GM19467 (cell line): ENCODE measurements at regions not wholly inside any gene's neighbourhood (a gene's known extent, or its start where the extent isn't known, plus 50 kb on each side); places are given as distances from the start of the nearest gene placed in this dataset.

ENCODE experiments used
- ATAC-seq: cut with Tn5 transposase; IDR thresholded peaks from one replicate; pipeline ENCODE4 v1.9.1; 2021; ENCODE audit warnings: mild to moderate bottlenecking, moderate library complexity; ENCODE audit not compliant: unreplicated experiment

- ATAC-seq = no peak
Observed at GRCh38 chr9:117488659-117489058, 73.8 kb upstream of the ASTN2 start.

DNA sequence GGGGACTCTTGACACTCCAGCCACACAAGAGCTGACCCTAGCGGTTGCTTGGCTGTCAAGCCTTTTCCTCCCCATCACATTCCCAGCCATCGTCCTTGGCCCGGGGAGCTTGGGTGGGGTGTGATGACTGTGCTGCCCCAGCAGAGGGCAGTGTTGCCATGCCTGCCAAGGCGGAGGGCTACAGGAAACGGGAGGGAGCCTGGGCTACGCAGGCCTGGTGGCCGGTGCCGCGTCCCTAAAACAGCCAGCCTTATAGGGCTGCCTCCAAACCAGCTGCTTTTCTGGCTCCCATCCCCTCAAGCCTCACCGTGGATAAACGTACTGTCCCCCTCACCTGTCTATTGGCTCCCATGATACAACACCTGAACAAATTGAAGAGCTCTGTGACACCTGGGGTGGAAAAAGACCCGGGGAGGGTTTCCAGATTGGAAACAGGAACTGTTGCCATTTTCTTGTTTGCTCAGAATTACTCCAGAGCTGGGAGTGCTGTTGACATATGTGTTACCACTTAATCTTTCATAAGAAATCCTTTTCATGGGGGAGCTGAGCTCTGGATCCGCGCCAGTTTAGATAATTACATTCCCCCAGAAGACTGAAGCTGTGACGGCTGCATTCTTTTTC is 72.8 kb upstream of the ASTN2 start:
- ATAC-seq = peak; percentile 99

DNA sequence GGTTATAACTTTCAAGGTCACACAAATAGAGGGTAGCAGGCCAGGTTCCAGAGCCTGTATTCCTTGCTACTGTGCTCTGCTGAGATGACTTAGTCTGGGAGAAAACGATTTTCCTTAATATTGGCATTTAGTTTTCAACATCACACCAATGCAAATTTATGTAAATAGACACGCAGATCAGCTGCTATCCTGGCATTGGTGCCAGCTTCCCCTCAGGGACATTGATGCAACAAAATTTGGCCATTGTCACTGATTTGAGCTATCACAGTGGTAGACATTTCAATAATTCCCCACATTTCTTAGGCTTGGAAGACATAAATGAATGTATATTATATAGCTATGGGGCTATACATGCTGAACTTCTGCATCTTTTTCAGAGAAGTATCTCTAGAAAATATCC is 71.6 kb upstream of the ASTN2 start:
- ATAC-seq = no peak

DNA sequence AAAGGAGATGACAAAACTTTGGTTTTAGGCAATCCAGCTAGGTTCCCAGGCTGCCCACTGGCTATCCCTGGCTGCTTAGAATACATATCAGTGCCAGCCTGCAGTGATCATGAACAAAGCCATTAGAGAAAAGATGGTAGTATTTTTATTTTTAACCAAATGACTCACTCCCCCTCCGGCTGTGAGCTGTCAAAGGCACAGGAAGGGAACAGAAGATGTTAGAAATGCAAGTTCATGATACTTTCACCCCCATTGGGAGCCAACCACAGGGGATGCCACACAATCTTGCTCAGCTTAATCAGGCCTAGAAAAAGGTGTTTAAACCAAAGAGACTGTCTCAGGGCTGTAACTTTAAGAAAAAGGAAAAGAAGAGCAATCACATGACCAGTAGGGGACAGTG is 70.3 kb upstream of the ASTN2 start:
- ATAC-seq = no peak

DNA sequence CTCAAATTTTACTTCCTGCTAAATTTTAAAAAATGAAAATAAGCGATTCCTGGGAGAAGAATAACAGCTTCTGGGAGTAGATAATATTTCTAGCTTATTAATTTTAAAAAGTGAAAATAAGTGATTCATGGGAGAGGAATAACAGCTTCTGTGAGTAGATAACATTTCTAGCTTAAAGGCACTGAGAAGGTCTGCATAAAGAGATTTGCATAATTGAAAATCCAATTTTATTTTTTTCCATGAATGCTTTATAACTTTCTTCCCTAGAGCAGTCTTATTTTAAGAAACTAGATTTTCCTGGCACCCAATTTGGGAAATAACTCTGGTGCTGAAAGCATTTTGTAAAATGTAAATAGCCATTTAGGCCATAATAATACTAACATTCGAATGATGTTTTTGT is 65.9 kb upstream of the ASTN2 start:
- no peak for ATAC-seq

DNA sequence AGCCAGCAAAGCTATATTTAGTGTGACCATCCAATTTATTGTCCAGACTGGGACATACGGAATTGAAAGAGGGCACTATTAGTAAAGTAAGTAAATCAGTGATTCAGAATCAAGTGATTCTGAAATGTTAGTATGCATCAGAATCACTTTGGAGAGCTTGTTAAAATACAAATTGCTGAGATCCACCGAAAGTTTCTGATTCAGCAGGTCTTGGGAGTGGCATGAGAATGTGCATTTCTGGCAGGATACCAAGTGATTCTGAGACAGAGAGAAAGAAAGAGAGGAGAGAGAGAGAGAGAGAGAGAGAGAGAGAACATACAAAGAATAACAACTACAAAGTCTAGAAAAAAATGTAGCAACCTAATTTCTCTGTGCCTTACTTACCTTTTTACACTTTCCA is 65.4 kb upstream of the ASTN2 start:
- ATAC-seq = no peak

- no peak for ATAC-seq
Observed at GRCh38 chr9:117473293-117473692, 58.4 kb upstream of the ASTN2 start.

- ATAC-seq = no peak
Observed at GRCh38 chr9:117470902-117471301, 56.0 kb upstream of the ASTN2 start.

DNA sequence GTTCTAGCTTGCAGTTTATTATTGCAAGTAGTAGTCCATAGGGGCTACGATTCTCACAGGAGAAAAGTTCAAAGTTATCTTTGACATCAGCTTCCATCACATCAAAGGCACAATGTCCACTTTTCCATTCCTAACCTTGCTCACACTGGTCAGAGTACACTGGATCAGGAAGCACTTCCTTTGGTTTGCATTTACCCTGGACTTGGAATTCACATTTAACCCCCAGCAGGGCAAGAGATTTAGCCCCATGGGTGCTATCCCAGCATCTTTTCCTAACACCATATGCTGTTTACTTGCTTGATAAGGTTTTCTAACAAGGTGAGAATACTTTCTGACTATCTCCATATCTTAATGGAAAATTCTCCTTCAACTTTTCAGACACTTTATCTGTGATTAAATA is 55.6 kb upstream of the ASTN2 start:
- ATAC-seq = no peak

GRCh38 chr9:117466111-117466510 is 51.3 kb upstream of the ASTN2 start:
- ATAC-seq = no peak

DNA sequence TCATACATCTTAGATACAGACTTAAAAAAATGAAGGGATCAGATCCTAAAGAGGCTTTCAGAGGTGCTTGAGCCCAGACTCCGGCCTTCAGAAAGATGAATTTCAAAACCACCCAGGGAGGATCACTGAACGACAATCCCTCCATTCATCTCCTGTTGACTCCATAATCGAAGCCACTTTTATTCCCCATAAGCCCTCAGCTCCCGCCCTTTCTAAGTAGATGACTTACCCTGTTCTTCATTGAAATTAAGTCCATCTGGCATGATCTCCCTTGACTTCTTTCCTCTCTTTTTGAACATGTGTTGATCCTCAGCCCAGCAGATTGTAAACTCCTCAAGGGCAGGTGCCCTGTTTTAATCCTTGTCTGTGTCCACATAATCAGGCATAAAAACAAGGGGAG is 50.8 kb upstream of the ASTN2 start:
- no peak for ATAC-seq

DNA sequence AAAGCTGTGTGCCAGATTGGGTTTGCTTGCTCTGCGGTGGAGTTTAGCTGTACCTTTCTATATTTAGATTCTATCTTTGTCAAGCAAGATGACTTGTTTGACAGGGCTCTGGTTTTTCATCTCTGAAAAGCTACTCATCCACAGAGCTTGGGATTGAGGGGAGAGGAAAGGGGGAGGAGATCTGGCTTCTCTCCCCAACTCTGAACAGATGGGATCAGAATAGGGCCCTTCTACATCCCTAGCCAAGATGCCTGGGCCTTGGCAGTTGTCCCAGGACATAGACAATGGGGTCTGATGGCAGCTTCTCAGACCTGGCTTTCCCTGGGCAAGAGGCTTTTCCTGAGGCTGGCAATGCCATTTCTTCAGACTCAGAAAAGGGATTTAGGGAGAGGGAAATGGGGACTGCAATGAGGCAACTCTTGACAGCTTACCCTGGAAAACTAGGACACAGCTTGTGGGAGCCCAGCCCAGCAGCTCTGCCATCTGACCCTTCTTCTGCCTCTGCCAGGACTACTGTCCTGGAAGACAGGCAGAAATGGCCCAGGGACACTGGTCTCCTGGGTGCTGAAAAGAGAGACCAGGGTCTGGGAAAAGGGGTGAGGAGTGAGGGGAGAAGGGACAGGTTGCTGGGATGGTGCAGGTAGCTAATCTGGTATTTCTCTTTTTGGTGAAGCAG is 50.2 kb upstream of the ASTN2 start:
- ATAC-seq = no peak
